Uterus (tissue), 3 donors: ENCODE measurements at regions not wholly inside any gene's neighbourhood (a gene's known extent, or its start where the extent isn't known, plus 50 kb on each side); places are given as distances from the start of the nearest gene placed in this dataset.
A peak's percentile ranks its signal among the peaks of the same experiment; 100 is the strongest.

Experiments used
- DNase-seq, 2 donors: peaks; one replicate each; pipeline ENCODE4 v3.0.0-alpha.2; 2019 to 2020
- H3K27ac ChIP-seq, 2 donors: fragments of 200-600 bp; sonication (generic); 1 replicate in 1 of 2; 2 replicates in 1 of 2; pipeline ENCODE4 v1.5.1; 2016 to 2018
- H3K27me3 ChIP-seq, 2 donors: fragments of 200-600 bp; sonication (generic); one replicate each; pipeline ENCODE4 v1.5.1; 2018 to 2019; ENCODE audit warnings: control low read depth in 1 of 2
- H3K36me3 ChIP-seq, 2 donors: fragments of 200-600 bp; sonication (generic); one replicate each; pipeline ENCODE4 v1.5.1; 2019; ENCODE audit warnings: control low read depth in 1 of 2
- H3K4me1 ChIP-seq, 2 donors: fragments of 200-600 bp; sonication (generic); one replicate each; pipeline ENCODE4 v1.5.1; 2018 to 2019; ENCODE audit warnings: control low read depth in 1 of 2
- H3K4me3 ChIP-seq, 2 donors: fragments of 200-600 bp; sonication (generic); 1 replicate in 1 of 2; 2 replicates in 1 of 2; pipeline ENCODE4 v1.5.1; 2018 to 2019; ENCODE audit warnings: mild to moderate bottlenecking in 1 of 2
- H3K9me3 ChIP-seq, 2 donors: fragments of 200-600 bp; sonication (generic); one replicate each; pipeline ENCODE4 v1.5.1; 2019; ENCODE audit warnings: control low read depth in 1 of 2
- POLR2A ChIP-seq, 2 donors: fragments of 450-650 bp; IDR thresholded peaks; one replicate each; pipeline ENCODE4 v1.6.1; 2016; ENCODE audit warnings: antibody characterized with exemption in 2 of 2, mild to moderate bottlenecking in 1 of 2, moderate library complexity in 1 of 2
- intact Hi-C: fragments of 100-400 bp; cut with DNase I; formaldehyde crosslinking; loops from one replicate; pipeline ENCODE4 v1.15.1; 2023; ENCODE audit warnings: low total_unique reads
- TF ChIP-seq, protein P1 (sequence below), 4 experiments: fragments of 200-600 bp in 2 of 4; fragments of 450-650 bp in 2 of 4; sonication (generic) in 2 of 4; IDR thresholded peaks; one replicate each; pipeline ENCODE4 v1.5.1; 2016 to 2019; ENCODE audit warnings: antibody characterized with exemption in 4 of 4, mild to moderate bottlenecking in 2 of 4, moderate library complexity in 1 of 4
- donor health status: DM: yes; HTN: yes; CAD: no.

- no peaks in the 10 kb centered on the region for H3K9me3 ChIP-seq
- TF ChIP-seq, protein P1, sequence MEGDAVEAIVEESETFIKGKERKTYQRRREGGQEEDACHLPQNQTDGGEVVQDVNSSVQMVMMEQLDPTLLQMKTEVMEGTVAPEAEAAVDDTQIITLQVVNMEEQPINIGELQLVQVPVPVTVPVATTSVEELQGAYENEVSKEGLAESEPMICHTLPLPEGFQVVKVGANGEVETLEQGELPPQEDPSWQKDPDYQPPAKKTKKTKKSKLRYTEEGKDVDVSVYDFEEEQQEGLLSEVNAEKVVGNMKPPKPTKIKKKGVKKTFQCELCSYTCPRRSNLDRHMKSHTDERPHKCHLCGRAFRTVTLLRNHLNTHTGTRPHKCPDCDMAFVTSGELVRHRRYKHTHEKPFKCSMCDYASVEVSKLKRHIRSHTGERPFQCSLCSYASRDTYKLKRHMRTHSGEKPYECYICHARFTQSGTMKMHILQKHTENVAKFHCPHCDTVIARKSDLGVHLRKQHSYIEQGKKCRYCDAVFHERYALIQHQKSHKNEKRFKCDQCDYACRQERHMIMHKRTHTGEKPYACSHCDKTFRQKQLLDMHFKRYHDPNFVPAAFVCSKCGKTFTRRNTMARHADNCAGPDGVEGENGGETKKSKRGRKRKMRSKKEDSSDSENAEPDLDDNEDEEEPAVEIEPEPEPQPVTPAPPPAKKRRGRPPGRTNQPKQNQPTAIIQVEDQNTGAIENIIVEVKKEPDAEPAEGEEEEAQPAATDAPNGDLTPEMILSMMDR (IDR thresholded peaks at IDR 0.05) = no peak
- TF ChIP-seq POLR2A (IDR thresholded peaks at IDR 0.05) = no peak
- H3K4me3 ChIP-seq = no peak overlapping the region
- H3K27me3 ChIP-seq = no peaks in the 10 kb centered on the region
- H3K36me3 ChIP-seq = no peaks in the 10 kb centered on the region
- DNase-seq = no peak
- no peak overlapping the region for H3K27ac ChIP-seq
- intact Hi-C loops = no loop called here
- H3K4me1 ChIP-seq = no peaks in the 10 kb centered on the region
Measured at GRCh38 chr9:28056006-28056405, 482.7 kb upstream of the C9orf72 start.

DNA sequence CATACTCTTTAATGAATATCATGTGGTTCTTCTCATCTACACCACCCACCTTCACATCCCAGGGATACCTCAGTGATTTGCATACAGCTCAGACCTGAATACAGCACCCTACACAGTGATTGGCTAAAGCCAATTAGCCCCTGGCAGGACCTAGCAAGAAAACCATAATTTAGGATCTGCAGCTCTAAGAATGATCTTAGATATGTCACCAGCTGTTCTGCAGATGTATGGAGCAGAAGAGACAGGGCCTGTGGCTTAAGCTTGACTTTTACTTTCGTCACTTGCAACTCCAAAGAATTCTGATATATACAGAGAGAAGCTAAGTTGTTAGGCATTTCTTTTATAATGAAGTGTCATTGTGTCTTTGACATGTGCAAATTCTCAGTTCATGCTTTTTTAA, 483.2 kb upstream of the C9orf72 start:
- DNase-seq = no peak
- no peak overlapping the region for H3K27ac ChIP-seq
- H3K9me3 ChIP-seq = no peaks in the 10 kb centered on the region

DNA sequence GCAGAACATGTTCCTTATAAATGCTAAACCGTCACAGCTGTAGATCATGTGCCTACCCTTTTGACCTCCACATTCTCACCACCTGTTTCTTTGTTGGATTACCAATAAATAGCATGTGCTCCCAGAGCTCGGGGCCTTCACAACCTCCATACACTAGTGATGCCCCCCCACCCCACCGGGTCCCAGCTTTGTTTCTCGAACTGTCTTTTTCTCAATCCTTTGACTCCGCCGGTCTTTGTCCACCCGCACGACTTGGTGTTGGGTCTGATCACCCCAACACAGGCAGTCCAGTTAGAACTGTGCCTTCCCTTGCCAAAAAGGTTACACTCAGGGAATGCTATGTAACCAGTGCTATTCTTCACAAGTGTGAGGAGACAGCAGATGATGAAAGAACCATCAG, 485.9 kb upstream of the C9orf72 start:
- Histone ChIP-seq H3K4me1 (no peaks in the 10 kb centered on the region), H3K9me3 (no peaks in the 10 kb centered on the region), H3K4me3 (no peak overlapping the region), H3K27me3 (no peaks in the 10 kb centered on the region), H3K36me3 (no peaks in the 10 kb centered on the region), H3K27ac (no peak overlapping the region)
- intact Hi-C loops = no loop called here
- TF ChIP-seq POLR2A (IDR thresholded peaks at IDR 0.05) = no peak
- TF ChIP-seq, protein P1 (IDR thresholded peaks at IDR 0.05) = no peak
- DNase-seq = no peak

More for the DNA sequence above, 483.2 kb upstream of the C9orf72 start:
- no peaks in the 10 kb centered on the region for H3K36me3 ChIP-seq
- no peaks in the 10 kb centered on the region for H3K4me1 ChIP-seq
- H3K27me3 ChIP-seq = no peaks in the 10 kb centered on the region
- no peak for TF ChIP-seq POLR2A (IDR thresholded peaks at IDR 0.05)
- intact Hi-C loops = no loop called here
- H3K4me3 ChIP-seq = no peak overlapping the region

DNA sequence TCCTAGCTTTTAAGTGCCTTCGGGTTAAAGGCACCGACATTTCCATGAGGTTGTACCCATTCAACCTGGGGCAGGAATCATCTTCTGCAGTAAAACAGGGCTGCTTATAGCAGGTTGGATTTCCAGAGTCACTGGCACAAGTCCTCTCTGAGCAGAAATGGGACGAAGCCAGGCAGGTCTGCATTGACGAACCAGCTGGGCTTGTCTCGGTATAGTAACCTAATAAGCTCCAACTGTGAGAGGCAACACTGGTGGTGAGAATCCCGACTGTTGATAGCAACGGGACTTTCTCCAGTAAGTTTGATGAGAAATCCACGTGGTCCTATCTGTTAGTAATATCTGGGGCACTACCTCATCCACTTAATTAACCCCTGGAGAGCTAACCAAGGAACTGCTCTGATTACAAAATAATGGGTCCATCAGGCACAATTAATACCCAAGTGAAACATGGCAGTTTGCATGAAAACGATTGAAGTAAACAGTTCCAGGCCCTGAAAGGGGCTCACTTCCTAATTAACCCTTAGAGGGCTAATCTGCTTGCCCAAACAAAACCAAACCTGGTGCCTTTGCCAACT, 491.0 kb upstream of the C9orf72 start:
- Histone ChIP-seq H3K27me3 (no peaks in the 10 kb centered on the region), H3K9me3 (no peaks in the 10 kb centered on the region), H3K36me3 (no peaks in the 10 kb centered on the region), H3K4me3 (no peak overlapping the region), H3K4me1 (no peaks in the 10 kb centered on the region), H3K27ac (no peak overlapping the region)
- DNase-seq = no peak
- no peak for TF ChIP-seq POLR2A (IDR thresholded peaks at IDR 0.05)
- TF ChIP-seq, protein P1 (IDR thresholded peaks at IDR 0.05) = no peak
- intact Hi-C loops = no loop called here

GRCh38 chr9:28073270-28073669, 500.0 kb upstream of the C9orf72 start:
- H3K36me3 ChIP-seq = no peaks in the 10 kb centered on the region
- H3K27ac ChIP-seq = no peak overlapping the region
- no peak for DNase-seq
- H3K9me3 ChIP-seq = no peaks in the 10 kb centered on the region
- intact Hi-C loops = no loop called here
- no peaks in the 10 kb centered on the region for H3K4me1 ChIP-seq
- no peak overlapping the region for H3K4me3 ChIP-seq
- no peaks in the 10 kb centered on the region for H3K27me3 ChIP-seq
- TF ChIP-seq, protein P1 (IDR thresholded peaks at IDR 0.05) = peak in 2 of 4 experiments; percentile 27 to 40
- no peak for TF ChIP-seq POLR2A (IDR thresholded peaks at IDR 0.05)

- Histone ChIP-seq H3K4me3 (no peak overlapping the region), H3K27ac (no peak overlapping the region), H3K9me3 (no peaks in the 10 kb centered on the region), H3K4me1 (no peaks in the 10 kb centered on the region), H3K36me3 (no peaks in the 10 kb centered on the region), H3K27me3 (no peaks in the 10 kb centered on the region)
- DNase-seq = no peak
- intact Hi-C loops = no loop called here
- TF ChIP-seq, protein P1 (IDR thresholded peaks at IDR 0.05) = no peak
- TF ChIP-seq POLR2A (IDR thresholded peaks at IDR 0.05) = no peak
Measured at GRCh38 chr9:28079677-28080076, 506.4 kb upstream of the C9orf72 start.
